Esophagus muscularis mucosa (tissue), 4 donors: ENCODE measurements at regions not wholly inside any gene's neighbourhood (a gene's known extent, or its start where the extent isn't known, plus 50 kb on each side); places are given as distances from the start of the nearest gene placed in this dataset.

Experiments used
- EP300 ChIP-seq: sonication (generic); formaldehyde crosslinking; IDR thresholded peaks from one replicate; pipeline ENCODE4 v1.6.1; 2017; ENCODE audit warnings: antibody characterized with exemption
- POLR2A ChIP-seq: fragments of 450-650 bp; IDR thresholded peaks from one replicate; pipeline ENCODE4 v1.6.1; 2017; ENCODE audit warnings: antibody characterized with exemption, moderate library complexity, mild to moderate bottlenecking, low read depth
- TF ChIP-seq, protein P1 (sequence below), 3 experiments: fragments of 200-600 bp in 2 of 3; fragments of 450-650 bp in 1 of 3; sonication (generic) in 2 of 3; IDR thresholded peaks; one replicate each; pipeline ENCODE4 v1.5.1; 2017 to 2019; ENCODE audit warnings: antibody characterized with exemption in 3 of 3, mild to moderate bottlenecking in 2 of 3, moderate library complexity in 1 of 3

- TF ChIP-seq, protein P1, sequence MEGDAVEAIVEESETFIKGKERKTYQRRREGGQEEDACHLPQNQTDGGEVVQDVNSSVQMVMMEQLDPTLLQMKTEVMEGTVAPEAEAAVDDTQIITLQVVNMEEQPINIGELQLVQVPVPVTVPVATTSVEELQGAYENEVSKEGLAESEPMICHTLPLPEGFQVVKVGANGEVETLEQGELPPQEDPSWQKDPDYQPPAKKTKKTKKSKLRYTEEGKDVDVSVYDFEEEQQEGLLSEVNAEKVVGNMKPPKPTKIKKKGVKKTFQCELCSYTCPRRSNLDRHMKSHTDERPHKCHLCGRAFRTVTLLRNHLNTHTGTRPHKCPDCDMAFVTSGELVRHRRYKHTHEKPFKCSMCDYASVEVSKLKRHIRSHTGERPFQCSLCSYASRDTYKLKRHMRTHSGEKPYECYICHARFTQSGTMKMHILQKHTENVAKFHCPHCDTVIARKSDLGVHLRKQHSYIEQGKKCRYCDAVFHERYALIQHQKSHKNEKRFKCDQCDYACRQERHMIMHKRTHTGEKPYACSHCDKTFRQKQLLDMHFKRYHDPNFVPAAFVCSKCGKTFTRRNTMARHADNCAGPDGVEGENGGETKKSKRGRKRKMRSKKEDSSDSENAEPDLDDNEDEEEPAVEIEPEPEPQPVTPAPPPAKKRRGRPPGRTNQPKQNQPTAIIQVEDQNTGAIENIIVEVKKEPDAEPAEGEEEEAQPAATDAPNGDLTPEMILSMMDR (IDR thresholded peaks at IDR 0.05) = no peak
- TF ChIP-seq EP300 (no peak), POLR2A (no peak)
These were observed 311.9 kb upstream of the HDAC4 start for GRCh38 chr2:239712755-239713154.
